HG03571 (cell line): ENCODE measurements at regions not wholly inside any gene's neighbourhood (a gene's known extent, or its start where the extent isn't known, plus 50 kb on each side); places are given as distances from the start of the nearest gene placed in this dataset.
A peak's percentile ranks its signal among the peaks of the same experiment; 100 is the strongest.

Source experiments
- ATAC-seq: cut with Tn5 transposase; IDR thresholded peaks from one replicate; pipeline ENCODE4 v1.9.1; 2021; ENCODE audit not compliant: unreplicated experiment

DNA sequence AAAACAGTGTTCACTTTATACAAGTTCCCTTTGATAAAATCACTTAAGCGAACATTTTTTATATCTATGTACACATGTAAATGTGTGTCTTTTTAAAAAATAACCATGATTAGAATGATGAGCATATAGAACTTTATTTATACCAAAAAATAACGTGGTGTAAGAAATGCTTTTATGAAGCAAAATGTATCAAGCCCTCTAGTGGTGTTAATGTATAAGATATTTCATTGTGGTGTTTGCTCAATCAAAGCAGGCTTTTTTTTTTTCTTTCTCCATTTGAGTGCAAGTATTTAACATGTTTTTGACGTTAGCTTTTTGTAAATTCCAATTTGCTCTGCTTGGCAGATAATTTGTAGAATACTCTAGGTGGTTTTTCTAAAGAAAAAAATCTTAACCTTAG lies 2092.4 kb upstream of the TENM3 start:
- ATAC-seq, result no peak

GRCh38 chr4:180152831-180153230 lies 2090.4 kb upstream of the TENM3 start:
- peak; percentile 47 for ATAC-seq

- ATAC-seq, result no peak
These were observed 2089.6 kb upstream of the TENM3 start for GRCh38 chr4:180153587-180153986.

DNA sequence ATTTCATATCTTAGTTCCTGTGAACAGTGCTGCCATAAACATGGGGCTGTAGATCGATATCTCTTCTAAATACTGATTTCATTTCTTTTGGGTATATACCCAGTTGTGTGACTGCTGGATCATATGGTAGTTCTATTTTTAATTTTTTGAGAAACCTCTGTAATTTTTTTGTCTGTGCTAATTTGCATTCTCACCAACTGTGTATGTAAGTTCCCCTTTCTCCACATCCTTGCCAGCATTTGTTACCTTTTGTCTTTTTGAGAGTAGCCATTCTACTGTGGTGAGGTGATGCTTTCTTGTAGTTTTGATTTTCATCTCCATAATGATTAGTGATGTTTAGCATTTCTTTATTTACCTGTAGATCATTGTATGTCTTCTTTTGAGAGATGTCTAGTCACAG lies 2086.5 kb upstream of the TENM3 start:
- ATAC-seq, result peak; percentile 51

DNA sequence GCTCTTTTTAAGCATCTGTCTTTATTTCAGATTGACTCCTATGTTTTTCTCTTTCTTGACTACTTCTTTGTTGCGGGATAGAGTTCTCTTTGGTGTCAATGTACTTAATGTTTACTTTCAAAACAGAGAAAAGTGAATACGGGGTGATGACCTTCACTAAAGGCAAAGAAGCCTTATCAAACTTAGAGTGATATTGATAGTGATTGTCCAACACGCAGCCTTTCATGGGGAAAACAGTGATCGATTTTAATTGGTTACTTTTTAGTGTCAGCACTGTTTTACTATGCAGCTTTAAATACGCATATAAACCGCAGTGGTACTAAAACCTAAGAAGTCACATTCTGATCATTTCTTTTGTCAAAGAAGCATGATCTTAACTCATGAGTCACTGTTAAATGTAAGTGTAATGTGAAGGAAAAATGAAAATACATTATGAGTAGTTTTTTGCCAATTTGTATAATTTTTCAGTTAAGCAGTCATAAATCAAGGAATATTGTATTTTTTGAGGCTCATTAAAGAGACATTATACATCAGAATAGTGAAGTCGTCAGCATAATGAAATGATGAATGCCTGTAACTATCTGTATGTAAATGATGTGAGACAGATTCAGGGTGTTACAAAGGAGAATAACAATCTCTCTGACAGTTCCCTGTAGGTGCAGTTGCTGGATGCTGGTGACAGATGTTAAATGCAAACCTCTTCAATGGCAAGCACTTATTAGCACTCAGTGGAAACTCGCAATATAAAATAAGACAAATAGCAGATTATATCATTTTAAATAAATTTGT lies 2082.8 kb upstream of the TENM3 start:
- no peak for ATAC-seq

- no peak for ATAC-seq
These were observed 2078.4 kb upstream of the TENM3 start for GRCh38 chr4:180164799-180165198.

DNA sequence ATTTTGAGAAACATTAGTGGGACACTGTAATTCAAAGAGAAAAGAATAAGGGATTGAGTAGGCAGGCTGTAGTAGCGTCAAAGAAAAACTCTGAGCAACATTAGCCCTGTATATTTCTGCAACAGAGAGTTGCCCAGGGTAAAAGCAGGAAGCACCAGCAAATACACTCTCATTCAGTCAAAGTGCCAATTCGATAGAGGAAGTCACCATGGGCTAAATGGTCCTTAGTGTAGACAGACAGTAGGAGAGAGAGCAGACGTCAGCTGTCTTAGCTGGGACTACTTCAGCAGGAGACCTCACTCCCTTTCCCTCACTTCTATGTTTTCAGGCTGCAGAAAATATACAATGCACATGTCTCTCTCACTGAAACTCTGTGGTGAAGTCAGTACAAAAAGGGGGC lies 2073.8 kb upstream of the TENM3 start:
- no peak for ATAC-seq

- ATAC-seq, result no peak
These were observed 2073.2 kb upstream of the TENM3 start for GRCh38 chr4:180169966-180170365.

DNA sequence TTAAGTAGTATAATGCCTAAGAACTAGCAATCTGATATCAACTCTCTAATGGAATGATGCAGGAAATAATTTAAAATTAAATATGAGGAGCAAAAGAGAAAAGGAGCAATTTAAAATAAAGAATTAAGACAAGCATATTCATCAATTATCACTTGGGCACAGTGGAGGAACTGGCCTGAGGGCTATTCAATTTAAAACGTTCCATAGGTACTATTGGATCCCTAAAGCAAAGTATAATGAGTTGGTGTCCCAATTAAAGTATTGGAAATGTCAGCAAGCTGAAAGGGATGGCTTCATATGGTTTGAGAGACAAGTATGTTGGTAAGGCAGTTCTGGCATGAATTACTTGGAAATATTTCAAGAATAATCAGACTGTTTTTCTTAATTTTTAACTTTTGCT lies 2064.1 kb upstream of the TENM3 start:
- ATAC-seq, result no peak

DNA sequence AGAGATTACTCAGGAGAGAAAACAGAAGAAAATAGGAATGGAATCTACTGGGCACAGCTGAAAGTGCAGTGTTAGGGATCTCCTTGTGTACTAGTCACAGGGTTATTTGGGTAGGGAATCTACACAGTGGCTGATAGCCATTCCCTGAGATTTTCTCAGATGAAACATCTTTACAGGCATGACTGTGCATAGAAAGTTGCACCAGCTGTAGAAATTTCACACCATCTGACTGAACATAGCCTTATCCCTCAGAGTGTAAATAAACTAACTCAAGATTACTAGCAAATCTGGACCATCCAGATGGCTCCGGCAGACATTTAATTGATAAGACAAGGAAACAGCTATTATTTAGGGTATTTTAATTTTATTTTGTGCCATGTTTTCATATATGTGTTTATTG lies 2053.5 kb upstream of the TENM3 start:
- ATAC-seq, result no peak

DNA sequence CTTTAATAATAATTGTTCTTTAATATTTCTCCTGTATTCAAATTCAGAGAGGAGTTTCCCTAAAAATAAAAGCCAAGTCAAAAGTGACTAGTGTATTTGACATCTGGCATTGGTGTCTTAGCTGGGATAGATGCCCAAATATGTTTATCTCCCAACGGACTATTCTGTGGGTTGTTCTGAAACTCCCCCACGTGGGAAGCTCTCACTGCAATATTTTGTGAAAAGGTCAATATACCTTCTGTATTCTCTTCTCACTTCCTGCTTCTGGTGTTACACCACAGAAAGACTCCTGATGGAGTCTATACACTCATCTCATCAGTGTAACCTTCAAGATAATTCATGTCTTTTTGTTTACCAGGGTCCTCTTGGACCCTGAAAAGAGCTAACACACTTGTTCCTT lies 2052.8 kb upstream of the TENM3 start:
- ATAC-seq, result peak; percentile 67

DNA sequence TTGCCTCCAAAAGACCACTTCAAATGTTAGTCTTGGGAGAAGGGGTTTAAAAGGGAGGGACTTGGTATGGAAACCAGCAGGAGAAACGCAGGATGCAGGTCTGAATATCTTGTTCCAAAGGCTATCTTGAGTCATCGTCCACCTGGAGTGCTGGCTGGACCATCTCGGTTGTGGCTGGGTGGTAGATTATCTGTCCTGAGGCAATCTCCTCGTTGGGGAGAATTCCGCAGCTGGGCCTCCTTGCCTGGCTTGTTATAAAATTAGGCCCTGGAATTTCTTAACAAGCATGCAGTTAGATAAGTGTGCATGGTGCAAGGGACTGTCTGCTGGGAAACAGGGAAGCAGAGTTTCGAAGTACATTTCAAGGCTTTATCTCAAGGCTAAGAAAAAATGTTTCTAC lies 2045.7 kb upstream of the TENM3 start:
- no peak for ATAC-seq

DNA sequence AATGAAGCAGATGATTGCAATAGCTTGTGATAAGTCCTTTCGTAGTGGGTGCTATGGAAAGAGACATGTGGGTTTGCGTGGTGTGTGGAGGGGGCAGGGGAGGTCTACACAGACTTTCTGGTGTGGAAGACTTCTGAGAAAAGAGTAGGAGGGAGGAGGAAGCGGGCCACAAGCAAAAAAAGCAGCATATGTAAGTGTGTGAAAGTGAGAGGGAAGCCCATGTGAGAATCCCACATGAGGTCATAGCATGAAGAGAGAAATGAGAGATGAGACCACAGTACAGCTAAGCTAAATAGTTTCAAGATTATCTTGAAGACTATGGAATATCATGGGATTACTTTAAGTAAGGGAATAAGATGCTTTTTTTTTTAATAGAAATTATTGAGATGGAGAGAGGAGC lies 2039.9 kb upstream of the TENM3 start:
- ATAC-seq, result peak; percentile 74

DNA sequence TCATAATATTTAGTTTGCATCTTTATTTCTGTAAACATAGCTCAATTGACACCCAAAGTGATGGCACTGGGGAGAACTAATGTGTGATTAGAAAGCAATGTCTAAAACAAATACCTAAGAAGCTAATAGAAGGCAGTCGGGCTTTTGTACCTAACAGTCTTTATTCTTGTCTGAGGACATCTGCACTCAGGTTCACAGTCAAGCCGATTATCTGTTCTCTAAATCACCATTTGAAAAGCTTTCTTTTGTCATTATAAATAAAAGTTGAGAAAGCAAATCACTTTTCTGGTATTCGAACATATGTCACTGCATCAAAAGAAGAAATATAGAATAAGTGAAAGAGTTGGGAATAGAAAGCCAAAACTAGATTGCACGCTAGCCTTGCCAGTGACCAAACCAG lies 2037.9 kb upstream of the TENM3 start:
- no peak for ATAC-seq

GRCh38 chr4:180207921-180208320 lies 2035.3 kb upstream of the TENM3 start:
- no peak for ATAC-seq

DNA sequence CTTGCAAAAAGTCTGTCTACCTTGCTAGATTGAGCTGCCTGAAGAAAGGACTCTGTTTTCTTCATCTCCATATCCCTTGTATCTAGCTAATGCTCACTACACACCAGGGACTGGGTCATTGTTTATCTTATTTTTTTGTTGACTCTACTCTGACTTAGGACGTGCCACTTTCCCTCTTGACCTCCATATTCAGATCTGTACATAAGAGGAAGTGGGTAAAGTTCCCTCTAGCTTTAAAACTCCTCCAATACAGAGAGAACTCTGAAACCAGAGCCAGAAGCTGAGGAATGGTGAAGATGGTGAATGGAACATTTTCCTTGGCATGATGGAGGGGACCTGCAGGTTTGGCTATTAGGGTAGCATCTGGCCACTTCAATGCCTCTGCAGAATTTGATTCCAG lies 2026.1 kb upstream of the TENM3 start:
- no peak for ATAC-seq

GRCh38 chr4:180219080-180219479 lies 2024.1 kb upstream of the TENM3 start:
- ATAC-seq, result no peak

DNA sequence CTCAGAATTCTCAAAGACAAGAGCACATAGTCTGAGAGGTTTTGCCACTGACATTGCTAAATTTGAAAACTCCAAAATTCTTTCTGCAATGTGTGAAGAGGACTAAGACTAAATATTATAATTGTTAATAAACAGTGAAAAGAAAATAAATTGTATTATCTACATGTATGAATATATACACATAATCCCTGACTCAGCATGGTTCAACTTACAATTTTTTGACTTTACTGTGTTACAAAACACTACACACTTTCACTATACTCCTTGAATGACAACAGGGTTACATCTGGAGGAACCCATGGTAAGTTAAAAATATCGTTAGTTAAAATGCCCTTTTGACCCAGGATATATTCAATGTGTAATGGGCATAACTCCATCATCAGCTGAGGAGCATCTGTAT lies 2017.2 kb upstream of the TENM3 start:
- ATAC-seq, result no peak

DNA sequence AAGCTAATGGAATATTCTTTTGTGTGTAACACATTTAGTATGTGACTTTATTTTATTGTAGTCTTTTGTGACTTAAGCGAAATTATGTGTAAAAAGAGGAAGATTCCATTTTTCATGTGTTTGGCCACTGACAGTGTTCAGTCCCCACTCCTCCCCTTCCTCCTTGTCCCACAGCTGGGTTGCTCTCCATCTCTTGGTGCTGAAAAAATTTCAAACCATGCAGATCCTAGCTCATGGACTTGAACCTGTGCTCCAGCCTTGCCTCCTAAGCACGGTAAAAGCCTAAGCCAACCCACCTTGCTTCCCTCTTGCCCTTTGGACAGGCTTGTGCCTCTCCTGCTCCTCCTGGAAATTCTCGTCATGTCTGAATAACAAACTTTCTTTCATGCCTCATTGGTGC lies 2008.5 kb upstream of the TENM3 start:
- no peak for ATAC-seq

DNA sequence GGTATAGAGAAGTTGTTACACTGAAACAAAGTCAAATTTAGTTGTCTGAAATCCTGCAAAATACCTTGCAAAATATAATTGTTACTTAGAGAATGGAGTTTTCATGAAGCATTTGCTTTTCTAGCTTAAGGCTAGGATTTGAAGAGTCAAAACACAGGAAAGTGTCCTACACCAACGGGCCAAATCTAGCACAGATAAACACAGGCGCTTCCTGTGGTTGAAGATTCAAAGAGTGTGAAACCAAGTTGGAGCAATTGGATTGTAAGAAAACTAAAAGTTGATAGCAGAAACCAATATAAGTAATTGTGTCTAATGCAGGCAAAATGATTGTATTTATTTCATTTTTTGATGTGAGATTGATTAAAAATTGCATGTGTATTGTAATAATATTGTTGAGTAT lies 2002.5 kb upstream of the TENM3 start:
- ATAC-seq, result no peak

DNA sequence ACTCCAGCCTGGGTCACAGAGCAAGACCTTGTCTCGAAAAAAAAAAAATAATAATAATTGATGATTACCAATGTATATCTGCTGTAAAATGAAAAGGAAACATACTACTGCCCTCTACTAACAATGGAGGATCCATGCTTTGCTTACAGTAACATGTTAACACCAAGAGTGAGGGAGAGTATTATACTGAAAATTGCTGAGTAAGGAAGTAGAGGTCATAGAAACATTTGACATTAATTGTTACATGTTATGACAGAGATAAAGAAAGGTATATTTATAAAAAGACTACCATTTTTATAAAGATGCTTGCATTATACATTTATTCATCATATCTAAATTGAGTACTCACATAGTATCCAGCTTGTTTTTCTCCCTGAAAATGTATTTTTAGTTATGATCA lies 1989.8 kb upstream of the TENM3 start:
- no peak for ATAC-seq

GRCh38 chr4:180261346-180261745 lies 1981.9 kb upstream of the TENM3 start:
- ATAC-seq, result no peak

DNA sequence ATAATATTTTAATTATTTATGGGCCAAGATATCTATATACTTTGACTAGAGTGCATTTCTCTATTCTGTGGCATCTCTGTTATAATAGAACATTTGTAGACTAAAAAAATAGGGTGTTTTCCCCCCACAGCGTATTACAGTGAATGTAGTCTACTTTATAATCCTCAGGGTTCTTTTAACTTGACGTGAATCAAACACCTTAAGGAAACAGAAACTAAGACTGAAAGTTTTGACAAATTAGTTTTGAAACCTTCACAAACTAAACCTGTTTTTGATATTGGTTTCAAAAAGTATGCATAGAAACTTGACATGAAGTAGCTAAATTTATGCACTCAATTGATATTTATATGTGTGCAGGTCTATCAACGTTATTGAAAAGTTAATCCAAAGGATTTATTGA lies 1963.1 kb upstream of the TENM3 start:
- peak; percentile 84 for ATAC-seq
